B cell (primary cell): ENCODE measurements at regions not wholly inside any gene's neighbourhood (a gene's known extent, or its start where the extent isn't known, plus 50 kb on each side); places are given as distances from the start of the nearest gene placed in this dataset.

ENCODE experiments used
- ATAC-seq: fragments of 200-7000 bp; cut with Tn5 transposase; one replicate; pipeline ENCODE4 v1.10.0; 2021; ENCODE audit warnings: low read depth, mild to moderate bottlenecking, moderate number of reproducible peaks, moderate library complexity
- CTCF ChIA-PET: fragments of 350-600 bp; sonication (Branson Sonifier 250); formaldehyde crosslinking; loops from one replicate; lab custom pipeline; 2021; ENCODE audit warnings: antibody characterized with exemption, inconsistent platforms; lab: Charles Lee
- POLR2A ChIA-PET: fragments of 350-600 bp; sonication (Branson Sonifier 250); formaldehyde crosslinking; loops from one replicate; lab custom pipeline; 2021; ENCODE audit warnings: antibody characterized with exemption; lab: Charles Lee
- DNase-seq: peaks from one replicate; pipeline ENCODE4 v3.0.0; 2013
- H2AFZ ChIP-seq: 2 replicates; pipeline ENCODE4 v1.6.1; 2012; ENCODE audit warnings: mild to moderate bottlenecking, low read depth, low read length; ENCODE audit not compliant: insufficient read depth, poor library complexity, severe bottlenecking
- H3K27ac ChIP-seq, 2 donors: 1 replicate in 1 of 2; 2 replicates in 1 of 2; pipeline ENCODE4 v1.5.1; 2012 to 2013; ENCODE audit warnings: low read length in 2 of 2, mild to moderate bottlenecking in 2 of 2, moderate library complexity in 1 of 2
- H3K27me3 ChIP-seq, 4 experiments: fragments of 200-600 bp in 1 of 4; sonication (generic) in 1 of 4; replicated peaks in 1 of 4; 1 replicate in 2 of 4; 2 replicates in 2 of 4; pipeline versions ENCODE4 v1.6.1 to v1.7.0; 2013 to 2016; ENCODE audit warnings: low read length in 3 of 4, mild to moderate bottlenecking in 2 of 4, mixed read lengths in 1 of 4, moderate library complexity in 1 of 4; ENCODE audit not compliant: insufficient read depth in 4 of 4, control insufficient read depth in 3 of 4; ENCODE audit errors: control extremely low read depth in 1 of 4
- H3K36me3 ChIP-seq, 2 experiments: replicated peaks in 1 of 2; 1 replicate in 1 of 2; 2 replicates in 1 of 2; pipeline versions ENCODE4 v1.6.1 to v1.7.1; 2013; ENCODE audit warnings: low read length in 1 of 2; ENCODE audit not compliant: insufficient read depth in 2 of 2, control insufficient read depth in 1 of 2; ENCODE audit errors: control extremely low read depth in 1 of 2, extremely low read depth in 1 of 2
- H3K4me1 ChIP-seq, 2 donors: fragments of 200-600 bp in 1 of 2; sonication (generic) in 1 of 2; 1 replicate in 1 of 2; 2 replicates in 1 of 2; pipeline versions ENCODE4 v1.5.1 to v1.6.1; 2013 to 2017; ENCODE audit warnings: low read length in 2 of 2; ENCODE audit not compliant: control insufficient read depth in 2 of 2, insufficient read depth in 2 of 2
- H3K4me2 ChIP-seq: replicated peaks from 2 replicates; pipeline ENCODE3; 2012; ENCODE audit warnings: mild to moderate bottlenecking, low read depth, low read length; ENCODE audit not compliant: poor library complexity, severe bottlenecking
- H3K4me3 ChIP-seq, 5 experiments: fragments of 200-600 bp in 1 of 5; sonication (generic) in 1 of 5; 1 replicate in 3 of 5; 2 replicates in 2 of 5; pipeline versions ENCODE4 v1.5.1 to v1.7.0; 2011 to 2016; ENCODE audit warnings: low read length in 4 of 5, mild to moderate bottlenecking in 4 of 5, low read depth in 2 of 5, control low read depth in 1 of 5, moderate library complexity in 1 of 5; ENCODE audit not compliant: insufficient read depth in 1 of 5; ENCODE audit errors: control extremely low read depth in 1 of 5, extremely low read depth in 1 of 5
- H3K79me2 ChIP-seq: fragments of 200-600 bp; sonication (generic); one replicate; pipeline ENCODE4 v1.6.0; 2016; ENCODE audit warnings: low read length; ENCODE audit not compliant: control insufficient read depth, insufficient read depth
- H3K9ac ChIP-seq: fragments of 200-600 bp; sonication (generic); 2 replicates; pipeline ENCODE4 v1.6.1; 2017; ENCODE audit warnings: mild to moderate bottlenecking, low read length, moderate library complexity
- H3K9me3 ChIP-seq, 3 donors: one replicate each; pipeline versions ENCODE4 v1.6.1 to v1.7.1; 2013; ENCODE audit warnings: low read length in 2 of 3; ENCODE audit not compliant: control insufficient read depth in 2 of 3, insufficient read depth in 1 of 3; ENCODE audit errors: control extremely low read depth in 1 of 3
- H4K20me1 ChIP-seq: 2 replicates; pipeline ENCODE4 v1.6.0; 2012; ENCODE audit warnings: mild to moderate bottlenecking, low read length; ENCODE audit not compliant: insufficient read depth, control insufficient read depth, poor library complexity, severe bottlenecking
- H3K27ac Mint-ChIP-seq: one replicate; pipeline ENCODE4 v1.8.0; 2021; ENCODE audit warnings: mixed read lengths
- H3K27me3 Mint-ChIP-seq: one replicate; pipeline ENCODE4 v1.8.0; 2021; ENCODE audit warnings: mixed read lengths
- H3K4me1 Mint-ChIP-seq: one replicate; pipeline ENCODE4 v1.8.0; 2021; ENCODE audit warnings: mixed read lengths
- H3K4me3 Mint-ChIP-seq: one replicate; pipeline ENCODE4 v1.8.0; 2021; ENCODE audit warnings: mixed read lengths
- H3K9me3 Mint-ChIP-seq: one replicate; pipeline ENCODE4 v1.8.0; 2022; ENCODE audit warnings: mixed read lengths; ENCODE audit not compliant: insufficient read depth
- CTCF ChIP-seq: fragments of 200-600 bp; IDR thresholded peaks from one replicate; pipeline ENCODE4 v1.8.0; 2022; ENCODE audit warnings: antibody characterized with exemption, mild to moderate bottlenecking
- EZH2 ChIP-seq: IDR thresholded peaks from 2 replicates; pipeline ENCODE4 v1.6.1; 2012; ENCODE audit warnings: borderline replicate concordance, low read depth, mild to moderate bottlenecking, moderate library complexity, low read length; ENCODE audit not compliant: insufficient read depth, poor library complexity, severe bottlenecking
- WGBS: methylation state at CpG from one replicate; pipeline ENCODE4 v1.1.5; 2013; ENCODE audit warnings: missing lambda C conversion rate; ENCODE audit not compliant: insufficient coverage; 5-methylcytosine and 5-hydroxymethylcytosine counted together
- intact Hi-C: fragments of 100-400 bp; cut with micrococcal nuclease; formaldehyde crosslinking; loops from one replicate; pipeline ENCODE4 v1.10.0; 2022

- H3K4me3 Mint-ChIP-seq: no peak overlapping the region
- no peak overlapping the region for H2AFZ ChIP-seq
- no peaks in the 10 kb centered on the region for H3K36me3 ChIP-seq
- no peak for DNase-seq
- H3K27me3 Mint-ChIP-seq: no peaks in the 10 kb centered on the region
- H3K9me3 ChIP-seq: no peaks in the 10 kb centered on the region
- no peak overlapping the region for H3K27ac ChIP-seq
- H3K27me3 ChIP-seq: no peaks in the 10 kb centered on the region
- intact Hi-C loops: no loop called here
- H3K4me3 ChIP-seq: no peak overlapping the region
- H3K4me2 ChIP-seq: no peak overlapping the region
- WGBS: no CpG with 5 or more reads among the region's 2 CpGs
- H3K4me1 Mint-ChIP-seq: no peaks in the 10 kb centered on the region
- CTCF ChIA-PET: no interaction called here
- TF ChIP-seq EZH2 (no peak), CTCF (no peak)
- no peak overlapping the region for H3K27ac Mint-ChIP-seq
- no peak for ATAC-seq
- H3K4me1 ChIP-seq: no peaks in the 10 kb centered on the region
- no peak overlapping the region for H3K9ac ChIP-seq
- H3K9me3 Mint-ChIP-seq: no peaks in the 10 kb centered on the region
- H3K79me2 ChIP-seq: no peaks in the 10 kb centered on the region
- no peaks in the 10 kb centered on the region for H4K20me1 ChIP-seq
- POLR2A ChIA-PET: no interaction called here
Observed at GRCh38 chr1:98417820-98418219, 243.7 kb upstream of the SNX7 start.

GRCh38 chr1:98410082-98410481 is 251.4 kb upstream of the SNX7 start:
- no CpG with 5 or more reads among the region's 1 CpG for WGBS
- H2AFZ ChIP-seq: no peak overlapping the region
- no peak for DNase-seq
- no peaks in the 10 kb centered on the region for H3K4me1 ChIP-seq
- H3K27me3 Mint-ChIP-seq: no peaks in the 10 kb centered on the region
- H3K27ac Mint-ChIP-seq: no peak overlapping the region
- no peak overlapping the region for H3K27ac ChIP-seq
- no peak for ATAC-seq
- H3K9me3 Mint-ChIP-seq: peaks cover 2% of the 10 kb centered on the region
- H3K4me3 Mint-ChIP-seq: no peak overlapping the region
- H3K4me3 ChIP-seq: no peak overlapping the region
- no peaks in the 10 kb centered on the region for H3K9me3 ChIP-seq
- no peaks in the 10 kb centered on the region for H4K20me1 ChIP-seq
- ChIA-PET POLR2A (no interaction called here), CTCF (no interaction called here)
- H3K9ac ChIP-seq: no peak overlapping the region
- TF ChIP-seq EZH2: no peak
- no peak for TF ChIP-seq CTCF
- H3K79me2 ChIP-seq: no peaks in the 10 kb centered on the region
- intact Hi-C loops: no loop called here
- H3K27me3 ChIP-seq: no peaks in the 10 kb centered on the region
- H3K4me2 ChIP-seq: no peak overlapping the region
- H3K36me3 ChIP-seq: no peaks in the 10 kb centered on the region
- no peaks in the 10 kb centered on the region for H3K4me1 Mint-ChIP-seq
